Pancreas (tissue), 10 donors: ENCODE measurements at regions not wholly inside any gene's neighbourhood (a gene's known extent, or its start where the extent isn't known, plus 50 kb on each side); places are given as distances from the start of the nearest gene placed in this dataset.

Experiments
- ATAC-seq, 4 donors: fragments of 200-7000 bp; cut with Tn5 transposase; one replicate each; pipeline versions ENCODE4 v1.8.0 to v1.9.1; 2020; ENCODE audit warnings: mild to moderate bottlenecking in 4 of 4, moderate library complexity in 4 of 4
- DNase-seq, 6 donors: peaks; one replicate each; pipeline ENCODE4 v3.0.0-alpha.2; 2020
- FAIRE-seq: peaks from 2 replicates; lab custom pipeline; 2012; peaks lifted over from hg19 to GRCh38; lab: Jason Lieb, UNC
- H3K27ac ChIP-seq, 4 donors: fragments of 200-600 bp; sonication (generic); 1 replicate in 3 of 4; 2 replicates in 1 of 4; pipeline versions ENCODE4 v1.5.0 to v1.8.0; 2020
- H3K27me3 ChIP-seq, 4 donors: fragments of 200-600 bp; one replicate each; pipeline ENCODE4 v1.8.0; 2021
- H3K36me3 ChIP-seq, 3 donors: fragments of 200-600 bp; sonication (generic) in 1 of 3; one replicate each; pipeline versions ENCODE4 v1.5.0 to v1.8.0; 2020 to 2021
- H3K4me1 ChIP-seq, 3 donors: fragments of 200-600 bp; one replicate each; pipeline ENCODE4 v1.8.0; 2021
- H3K4me3 ChIP-seq, 4 donors: fragments of 200-600 bp; sonication (generic) in 2 of 4; one replicate each; pipeline versions ENCODE4 v1.5.0 to v1.8.0; 2020 to 2021
- H3K9me3 ChIP-seq, 4 donors: fragments of 200-600 bp; one replicate each; pipeline ENCODE4 v1.8.0; 2021
- CTCF ChIP-seq, 4 donors: fragments of 200-600 bp; sonication (generic) in 3 of 4; IDR thresholded peaks; one replicate each; pipeline versions ENCODE4 v1.5.0 to v1.8.0; 2021; ENCODE audit warnings: antibody characterized with exemption in 4 of 4
- WGBS, 2 donors: extraction: QIAGEN DNeasy Blood & Tissue Kit; methylation state at CpG; one replicate each; pipeline ENCODE4 v1.1.7; 2013; 5-methylcytosine and 5-hydroxymethylcytosine counted together
- intact Hi-C, 3 donors: fragments of 100-400 bp; cut with DNase I; formaldehyde crosslinking; loops; one replicate each; pipeline versions ENCODE4 v1.11.1 to v1.14.2; 2022
- donor health status: healthy with polysubstance abuse.
- donor health status: DM: no; HTN: no; CAD: no; lungs with moderate emphysema.
- donor health status: DM: no; HTN: no; CAD: no.
- donor health status: control.
- donor health status: control.
- donor health status: Bipolar disorder and iron deficiency.
- donor health status: DM: yes; HTN: yes; CAD: no.
- donor health status: DM: no; HTN: no; CAD: no.
- donor health status: DM: no; HTN: no; CAD: no.
- donor health status: DM: yes; HTN: yes; CAD: no.

- DNase-seq = peak in 5 of 6 donors; percentile 22 to 60 (median 50)
- H3K27ac ChIP-seq = peak overlapping the region in 3 of 4 donors; percentile 6 to 24 (median 15)
- peak; percentile 61 to 88 (median 82) for ATAC-seq
These were observed 354.6 kb upstream of the ADGRL2 start for GRCh38 chr1:81446000-81446669.

GRCh38 chr1:81443288-81443687 lies 357.4 kb upstream of the ADGRL2 start:
- 98 to 99% methylated on average over 1 of the region's 1 CpG for WGBS, 2 donors
- FAIRE-seq (no peak), ATAC-seq (no peak), DNase-seq (no peak)
- Histone ChIP-seq H3K9me3 (no peaks in the 10 kb centered on the region), H3K36me3 (no peaks in the 10 kb centered on the region), H3K27ac (no peak overlapping the region), H3K27me3 (no peaks in the 10 kb centered on the region), H3K4me3 (no peak overlapping the region), H3K4me1 (no peaks in the 10 kb centered on the region)
- TF ChIP-seq CTCF (IDR thresholded peaks at IDR 0.05) = no peak
- intact Hi-C loops = no loop called here

More at GRCh38 chr1:81446000-81446669, 354.6 kb upstream of the ADGRL2 start:
- Histone ChIP-seq H3K4me3 (no peak overlapping the region), H3K4me1 (no peaks in the 10 kb centered on the region), H3K9me3 (no peaks in the 10 kb centered on the region), H3K27me3 (no peaks in the 10 kb centered on the region), H3K36me3 (no peaks in the 10 kb centered on the region)
- FAIRE-seq = no peak
- 36 to 43% methylated on average over 9 of the region's 9 CpGs for WGBS, 2 donors
- intact Hi-C loops = no loop called here
- no peak for TF ChIP-seq CTCF (IDR thresholded peaks at IDR 0.05)

- intact Hi-C loops = no loop called here
- no peak for DNase-seq
- ATAC-seq = no peak
- no peak overlapping the region for H3K4me3 ChIP-seq
- 91 to 94% methylated on average over 12 of the region's 12 CpGs for WGBS, 2 donors
- no peaks in the 10 kb centered on the region for H3K36me3 ChIP-seq
- no peak for FAIRE-seq
- H3K9me3 ChIP-seq = no peaks in the 10 kb centered on the region
- H3K4me1 ChIP-seq = no peaks in the 10 kb centered on the region
- no peak overlapping the region for H3K27ac ChIP-seq
- no peaks in the 10 kb centered on the region for H3K27me3 ChIP-seq
- TF ChIP-seq CTCF (IDR thresholded peaks at IDR 0.05) = no peak
These were observed 361.5 kb upstream of the ADGRL2 start for GRCh38 chr1:81439046-81439823.

GRCh38 chr1:81437649-81438048 lies 363.1 kb upstream of the ADGRL2 start:
- no peak for ATAC-seq
- WGBS, 2 donors = 64 to 67% methylated on average over 3 of the region's 3 CpGs
- H3K27ac ChIP-seq = no peak overlapping the region
- H3K9me3 ChIP-seq = no peaks in the 10 kb centered on the region
- intact Hi-C loops = no loop called here
- DNase-seq = no peak
- TF ChIP-seq CTCF (IDR thresholded peaks at IDR 0.05) = no peak
- no peaks in the 10 kb centered on the region for H3K4me1 ChIP-seq
- no peak for FAIRE-seq
- no peaks in the 10 kb centered on the region for H3K27me3 ChIP-seq
- no peaks in the 10 kb centered on the region for H3K36me3 ChIP-seq
- no peak overlapping the region for H3K4me3 ChIP-seq

GRCh38 chr1:81437213-81437612 lies 363.5 kb upstream of the ADGRL2 start:
- no peak for DNase-seq
- TF ChIP-seq CTCF (IDR thresholded peaks at IDR 0.05) = no peak
- H3K4me1 ChIP-seq = no peaks in the 10 kb centered on the region
- intact Hi-C loops = no loop called here
- no peak for ATAC-seq
- no peaks in the 10 kb centered on the region for H3K9me3 ChIP-seq
- no peaks in the 10 kb centered on the region for H3K27me3 ChIP-seq
- H3K36me3 ChIP-seq = no peaks in the 10 kb centered on the region
- no peak overlapping the region for H3K4me3 ChIP-seq
- 88 to 90% methylated on average over 1 of the region's 1 CpG for WGBS, 2 donors
- FAIRE-seq = no peak
- H3K27ac ChIP-seq = no peak overlapping the region
